ENCODE measurements at regions not wholly inside any gene's neighbourhood (a gene's known extent, or its start where the extent isn't known, plus 50 kb on each side); places are given as distances from the start of the nearest gene placed in this dataset.

GRCh38 chr10:92792661-92793060, 55.7 kb upstream of the EXOC6 start:
- DNase-seq = no peak
